Immature natural killer cell (primary cell): ENCODE measurements at regions not wholly inside any gene's neighbourhood (a gene's known extent, or its start where the extent isn't known, plus 50 kb on each side); places are given as distances from the start of the nearest gene placed in this dataset.

Experiments used
- DNase-seq, 3 donors: peaks; one replicate each; pipeline ENCODE4 v3.0.0; 2022; ENCODE audit warnings: mixed read lengths in 1 of 3
- H3K27ac Mint-ChIP-seq, 6 donors: one replicate each; pipeline ENCODE4 v1.8.0; 2020; ENCODE audit warnings: mixed read lengths in 6 of 6, mild to moderate bottlenecking in 5 of 6, inconsistent platforms in 4 of 6, moderate library complexity in 3 of 6
- H3K27me3 Mint-ChIP-seq, 3 donors: one replicate each; pipeline ENCODE4 v1.8.0; 2020 to 2021; ENCODE audit warnings: low read depth in 3 of 3, mild to moderate bottlenecking in 3 of 3, mixed read lengths in 3 of 3, moderate library complexity in 3 of 3, inconsistent platforms in 1 of 3
- H3K36me3 Mint-ChIP-seq, 3 donors: one replicate each; pipeline ENCODE4 v1.8.0; 2020; ENCODE audit warnings: mixed read lengths in 3 of 3, inconsistent platforms in 2 of 3, mild to moderate bottlenecking in 2 of 3
- H3K4me1 Mint-ChIP-seq, 2 donors: one replicate each; pipeline ENCODE4 v1.8.0; 2020; ENCODE audit warnings: inconsistent platforms in 2 of 2, mild to moderate bottlenecking in 2 of 2, mixed read lengths in 2 of 2, moderate library complexity in 1 of 2
- H3K4me3 Mint-ChIP-seq, 5 donors: one replicate each; pipeline ENCODE4 v1.8.0; 2020; ENCODE audit warnings: mild to moderate bottlenecking in 5 of 5, mixed read lengths in 5 of 5, inconsistent platforms in 3 of 5, moderate library complexity in 3 of 5
- H3K9me3 Mint-ChIP-seq, 6 donors: one replicate each; pipeline ENCODE4 v1.8.0; 2020; ENCODE audit warnings: mild to moderate bottlenecking in 6 of 6, mixed read lengths in 6 of 6, inconsistent platforms in 4 of 6, moderate library complexity in 3 of 6

DNA sequence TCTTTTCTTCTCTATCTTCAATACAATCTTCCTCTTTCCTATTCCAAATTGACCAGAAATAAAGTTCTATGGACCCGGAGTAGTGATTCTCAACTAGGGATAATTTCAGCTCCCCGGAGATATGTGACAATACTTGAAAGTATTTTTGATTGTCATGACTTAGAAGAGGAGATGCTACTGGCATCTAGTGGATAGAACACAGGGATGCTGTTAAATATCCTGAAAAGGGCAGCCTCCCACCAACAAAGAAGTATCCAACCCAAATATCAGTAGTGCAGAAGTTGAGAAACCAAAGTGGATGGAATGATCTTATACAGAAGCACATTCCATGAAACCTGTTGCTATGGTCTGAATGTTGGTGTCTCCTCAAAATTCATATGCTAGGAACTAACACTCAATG, 65.7 kb upstream of the NDST3 start:
- no peaks in the 10 kb centered on the region for H3K4me1 Mint-ChIP-seq
- no peak overlapping the region for H3K27ac Mint-ChIP-seq
- H3K36me3 Mint-ChIP-seq = no peaks in the 10 kb centered on the region
- peaks cover 0 to 2% (median 0%) of the 10 kb centered on the region in 3 donors for H3K27me3 Mint-ChIP-seq
- H3K9me3 Mint-ChIP-seq = peaks cover 2 to 18% (median 6%) of the 10 kb centered on the region in 6 donors
- no peak overlapping the region for H3K4me3 Mint-ChIP-seq
- DNase-seq = no peak

GRCh38 chr4:117971403-117971802, 62.9 kb upstream of the NDST3 start:
- Mint-ChIP-seq H3K36me3 (no peaks in the 10 kb centered on the region), H3K4me3 (no peak overlapping the region), H3K27ac (no peak overlapping the region), H3K27me3 (peaks cover 0 to 1% (median 0%) of the 10 kb centered on the region in 3 donors), H3K4me1 (no peaks in the 10 kb centered on the region), H3K9me3 (peaks cover 0 to 16% (median 3%) of the 10 kb centered on the region in 6 donors)
- DNase-seq = no peak

- H3K9me3 Mint-ChIP-seq = peaks cover 7 to 41% (median 10%) of the 10 kb centered on the region in 6 donors
- peaks cover 0 to 4% (median 0%) of the 10 kb centered on the region in 3 donors for H3K36me3 Mint-ChIP-seq
- H3K27ac Mint-ChIP-seq = no peak overlapping the region
- H3K4me3 Mint-ChIP-seq = no peak overlapping the region
- peaks cover 0 to 4% of the 10 kb centered on the region in 2 donors for H3K4me1 Mint-ChIP-seq
- DNase-seq = no peak
- peaks cover 0 to 2% (median 0%) of the 10 kb centered on the region in 3 donors for H3K27me3 Mint-ChIP-seq
Observed at GRCh38 chr4:117983541-117984365, 50.5 kb upstream of the NDST3 start.

- Mint-ChIP-seq H3K27me3 (peaks cover 0 to 2% (median 0%) of the 10 kb centered on the region in 3 donors), H3K9me3 (peaks cover 5 to 35% (median 12%) of the 10 kb centered on the region in 6 donors), H3K4me1 (peaks cover 0 to 4% of the 10 kb centered on the region in 2 donors), H3K27ac (no peak overlapping the region), H3K36me3 (peaks cover 0 to 4% (median 0%) of the 10 kb centered on the region in 3 donors), H3K4me3 (no peak overlapping the region)
- no peak for DNase-seq
Observed at GRCh38 chr4:117984366-117984680, 50.0 kb upstream of the NDST3 start.
